ENCODE measurements at regions not wholly inside any gene's neighbourhood (a gene's known extent, or its start where the extent isn't known, plus 50 kb on each side); places are given as distances from the start of the nearest gene placed in this dataset.

GRCh38 chr9:12956261-12956660 lies 181.4 kb downstream of the LURAP1L start:
- H3F3A ChIP-seq (replicated peaks; ENCODE audit: insufficient read depth), result no peaks in the 10 kb centered on the region
- H4K20me1 ChIP-seq (ENCODE audit: insufficient read depth), result no peaks in the 10 kb centered on the region
- TF ChIP-seq IRF3 (IDR thresholded peaks at IDR 0.05; ENCODE audit: low read depth, low read length), result no peak
- no peak for TF ChIP-seq RXRA (IDR thresholded peaks at IDR 0.05; ENCODE audit: borderline replicate concordance, low read depth)
- no peak for TF ChIP-seq TAF1 (IDR thresholded peaks at IDR 0.05; ENCODE audit: borderline replicate concordance, low read depth, low read length)
- TF ChIP-seq, protein P1, sequence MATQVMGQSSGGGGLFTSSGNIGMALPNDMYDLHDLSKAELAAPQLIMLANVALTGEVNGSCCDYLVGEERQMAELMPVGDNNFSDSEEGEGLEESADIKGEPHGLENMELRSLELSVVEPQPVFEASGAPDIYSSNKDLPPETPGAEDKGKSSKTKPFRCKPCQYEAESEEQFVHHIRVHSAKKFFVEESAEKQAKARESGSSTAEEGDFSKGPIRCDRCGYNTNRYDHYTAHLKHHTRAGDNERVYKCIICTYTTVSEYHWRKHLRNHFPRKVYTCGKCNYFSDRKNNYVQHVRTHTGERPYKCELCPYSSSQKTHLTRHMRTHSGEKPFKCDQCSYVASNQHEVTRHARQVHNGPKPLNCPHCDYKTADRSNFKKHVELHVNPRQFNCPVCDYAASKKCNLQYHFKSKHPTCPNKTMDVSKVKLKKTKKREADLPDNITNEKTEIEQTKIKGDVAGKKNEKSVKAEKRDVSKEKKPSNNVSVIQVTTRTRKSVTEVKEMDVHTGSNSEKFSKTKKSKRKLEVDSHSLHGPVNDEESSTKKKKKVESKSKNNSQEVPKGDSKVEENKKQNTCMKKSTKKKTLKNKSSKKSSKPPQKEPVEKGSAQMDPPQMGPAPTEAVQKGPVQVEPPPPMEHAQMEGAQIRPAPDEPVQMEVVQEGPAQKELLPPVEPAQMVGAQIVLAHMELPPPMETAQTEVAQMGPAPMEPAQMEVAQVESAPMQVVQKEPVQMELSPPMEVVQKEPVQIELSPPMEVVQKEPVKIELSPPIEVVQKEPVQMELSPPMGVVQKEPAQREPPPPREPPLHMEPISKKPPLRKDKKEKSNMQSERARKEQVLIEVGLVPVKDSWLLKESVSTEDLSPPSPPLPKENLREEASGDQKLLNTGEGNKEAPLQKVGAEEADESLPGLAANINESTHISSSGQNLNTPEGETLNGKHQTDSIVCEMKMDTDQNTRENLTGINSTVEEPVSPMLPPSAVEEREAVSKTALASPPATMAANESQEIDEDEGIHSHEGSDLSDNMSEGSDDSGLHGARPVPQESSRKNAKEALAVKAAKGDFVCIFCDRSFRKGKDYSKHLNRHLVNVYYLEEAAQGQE (IDR thresholded peaks at IDR 0.05; ENCODE audit: low read depth, low read length), result no peak
- TF ChIP-seq FOSL2 (IDR thresholded peaks at IDR 0.05; ENCODE audit: borderline replicate concordance, low read depth), result no peak
- TF ChIP-seq ELF1 (IDR thresholded peaks at IDR 0.05), result no peak
- TF ChIP-seq GABPA (IDR thresholded peaks at IDR 0.05; ENCODE audit: low read depth), result no peak
- no peak for TF ChIP-seq CTCF (IDR thresholded peaks at IDR 0.05)
- TF ChIP-seq TCF12 (IDR thresholded peaks at IDR 0.05), result no peak
- no peak for TF ChIP-seq RFX5 (IDR thresholded peaks at IDR 0.05; ENCODE audit: low read length)
- no peak for TF ChIP-seq CHD2 (IDR thresholded peaks at IDR 0.05; ENCODE audit: low read length, partially characterized antibody)
- TF ChIP-seq EP300 (IDR thresholded peaks at IDR 0.05; ENCODE audit: borderline replicate concordance in 1 of 2, low read depth in 1 of 2, low read length in 1 of 2), result no peak
- TF ChIP-seq MEF2A (IDR thresholded peaks at IDR 0.05; ENCODE audit: borderline replicate concordance, low read depth), result no peak
- TF ChIP-seq SIN3A (IDR thresholded peaks at IDR 0.05; ENCODE audit: borderline replicate concordance, low read depth, low read length), result no peak
- TF ChIP-seq EZH2phosphoT487 (IDR thresholded peaks at IDR 0.05; ENCODE audit: borderline replicate concordance, low read depth), result no peak
- TF ChIP-seq MAX (IDR thresholded peaks at IDR 0.05; ENCODE audit: low read depth), result no peak
- no peak overlapping the region for H2AFZ ChIP-seq (ENCODE audit: low read depth)
- H3K4me1 ChIP-seq (ENCODE audit: control insufficient read depth in 1 of 2, insufficient read depth in 2 of 2, low read depth in 1 of 2, low read length in 1 of 2), result no peaks in the 10 kb centered on the region
- no peak overlapping the region for H3K4me2 ChIP-seq
- ChIA-PET CTCF (interaction anchor here (1.0 to 1.5 kb wide), 2 partner anchors 14 to 21 kb away, joined by 3 read pairs; no protein-coding TSS in a partner anchor), POLR2A (no interaction called here)
- no peaks in the 10 kb centered on the region for H3K79me2 ChIP-seq (ENCODE audit: insufficient read depth)
- 78% methylated on average over 3 of the region's 3 CpGs for WGBS (ENCODE audit: low lambda C conversion rate)
- no peaks in the 10 kb centered on the region for H3K9me2 ChIP-seq
- no peak overlapping the region for H3K9ac ChIP-seq
- H3K27me3 ChIP-seq (ENCODE audit: insufficient read depth), result no peaks in the 10 kb centered on the region
- no peak for DNase-seq
- no peaks in the 10 kb centered on the region for H3K9me3 ChIP-seq
- H3K36me3 ChIP-seq (replicated peaks in 1 of 2; ENCODE audit: control insufficient read depth in 1 of 2, insufficient read depth in 2 of 2, low read length in 1 of 2), result no peaks in the 10 kb centered on the region
- H3K27ac ChIP-seq (ENCODE audit: low read depth in 2 of 2, low read length in 1 of 2), result no peak overlapping the region
- H3K4me3 ChIP-seq (ENCODE audit: low read depth in 2 of 2, low read length in 1 of 2), result no peak overlapping the region
